ENCODE measurements at regions not wholly inside any gene's neighbourhood (a gene's known extent, or its start where the extent isn't known, plus 50 kb on each side); places are given as distances from the start of the nearest gene placed in this dataset.

DNA sequence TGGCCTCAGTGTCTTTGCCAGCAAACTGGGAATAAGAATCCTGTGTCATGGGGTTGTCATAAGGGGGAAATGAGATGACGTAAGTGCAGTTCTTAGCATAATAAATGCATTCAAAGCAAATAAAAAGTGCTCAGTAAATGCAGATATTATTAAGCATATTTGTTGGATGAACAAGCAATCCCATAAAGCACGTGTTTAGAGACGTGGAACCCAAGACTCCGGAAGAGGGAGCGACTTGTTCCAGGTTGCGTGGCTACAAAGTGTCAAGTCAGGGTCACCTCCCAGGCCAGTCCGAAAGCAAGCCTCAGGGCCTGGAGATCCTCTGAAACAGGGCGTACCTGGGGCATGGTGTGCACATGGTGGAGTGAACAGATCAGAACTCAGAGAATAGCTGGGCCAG is 58.0 kb upstream of the LAPTM5 start:
- no peak for TF ChIP-seq RAD21 (conservative IDR thresholded peaks at IDR 0.05)
- TF ChIP-seq CTCF (IDR thresholded peaks at IDR 0.05; ENCODE audit: poor library complexity, severe bottlenecking), result no peak
- no peak for TF ChIP-seq POLR2AphosphoS5 (IDR thresholded peaks at IDR 0.05)
- TF ChIP-seq EP300 (conservative IDR thresholded peaks at IDR 0.05; ENCODE audit: poor library complexity, severe bottlenecking), result no peak
- no peak for TF ChIP-seq EZH2 (IDR thresholded peaks at IDR 0.05; ENCODE audit: borderline replicate concordance, insufficient read depth, low read length, poor library complexity, severe bottlenecking)
- TF ChIP-seq TAF1 (IDR thresholded peaks at IDR 0.05; ENCODE audit: low read depth), result no peak
- TF ChIP-seq SMC3 (conservative IDR thresholded peaks at IDR 0.05; ENCODE audit: poor library complexity), result no peak

Data from neural cell (in vitro differentiated cells).